GM12878 (cell line): ENCODE measurements at regions not wholly inside any gene's neighbourhood (a gene's known extent, or its start where the extent isn't known, plus 50 kb on each side); places are given as distances from the start of the nearest gene placed in this dataset.

Experiments
- ATAC-seq: fragments of 200-7000 bp; cut with Tn5 transposase; 3 replicates; pipeline ENCODE4 v1.9.1; 2020; ENCODE audit warnings: mild to moderate bottlenecking, moderate library complexity
- BruUV-seq: library from RNA; stranded (reverse); fragments of 400-500 nt; replicated peaks from 2 replicates; lab custom pipeline; 2021; lab: Mats Ljungman, UMichigan
- CTCF ChIA-PET: fragments of 300-600 bp; sonication (Branson Sonifier 250); formaldehyde crosslinking; extraction: SDS; loops from one replicate; lab custom pipeline; 2021; ENCODE audit warnings: inconsistent platforms; lab: Yijun Ruan, JAX
- POLR2A ChIA-PET: fragments of 350-600 bp; formaldehyde crosslinking; extraction: SDS; loops from one replicate; lab custom pipeline; 2021; ENCODE audit warnings: inconsistent platforms; lab: Charles Lee
- RAD21 ChIA-PET: fragments of 300-600 bp; sonication (Branson Sonifier 250); formaldehyde crosslinking; loops from one replicate; lab custom pipeline; 2023; ENCODE audit warnings: antibody characterized with exemption; ENCODE audit not compliant: unreplicated experiment; lab: Charles Lee
- SMC1A ChIA-PET: fragments of 300-600 bp; sonication (Branson Sonifier 250); formaldehyde crosslinking; loops from one replicate; lab custom pipeline; 2023; ENCODE audit not compliant: unreplicated experiment, uncharacterized antibody; lab: Charles Lee
- DNase-seq: peaks from one replicate; pipeline ENCODE4 v3.0.0-alpha.2; 2011; ENCODE audit warnings: low read depth, low spot score
- FAIRE-seq: peaks from 3 replicates; lab custom pipeline; 2011; peaks lifted over from hg19 to GRCh38; lab: Jason Lieb, UNC
- H2AFZ ChIP-seq: 2 replicates; pipeline ENCODE4 v1.6.0; 2011; ENCODE audit warnings: low read depth, low read length, control low read depth; ENCODE audit not compliant: control insufficient read depth
- H3K27ac ChIP-seq: 2 replicates; pipeline ENCODE4 v1.5.1; 2011; ENCODE audit warnings: control low read depth; ENCODE audit not compliant: control insufficient read depth, insufficient read depth
- H3K27me3 ChIP-seq, 2 experiments: replicated peaks in 1 of 2; 2 replicates each; pipeline versions ENCODE4 v1.6.0 to v1.6.1; 2011; ENCODE audit warnings: low read length in 1 of 2; ENCODE audit not compliant: control insufficient read depth in 2 of 2, insufficient read depth in 2 of 2
- H3K36me3 ChIP-seq, 2 experiments: 2 replicates each; pipeline ENCODE4 v1.5.1; 2011; ENCODE audit warnings: low read length in 1 of 2; ENCODE audit not compliant: control insufficient read depth in 2 of 2, insufficient read depth in 2 of 2
- H3K4me1 ChIP-seq: 2 replicates; pipeline ENCODE4 v1.6.1; 2011; ENCODE audit warnings: mild to moderate bottlenecking, low read length, moderate library complexity, mixed read lengths; ENCODE audit not compliant: control insufficient read depth, insufficient read depth
- H3K4me2 ChIP-seq: 2 replicates; pipeline ENCODE4 v1.6.0; 2011; ENCODE audit warnings: control low read depth; ENCODE audit not compliant: control insufficient read depth, insufficient read depth
- H3K4me3 ChIP-seq: fragments of 200-600 bp; sonication (generic); 2 replicates; pipeline ENCODE4 v1.5.1; 2016
- H3K79me2 ChIP-seq: 2 replicates; pipeline ENCODE4 v1.6.0; 2011; ENCODE audit warnings: low read length; ENCODE audit not compliant: control insufficient read depth, insufficient read depth
- H3K9ac ChIP-seq: 2 replicates; pipeline ENCODE4 v1.8.0; 2011; ENCODE audit warnings: low read length, control low read depth, mixed read lengths; ENCODE audit not compliant: control insufficient read depth, insufficient read depth
- H3K9me3 ChIP-seq: replicated peaks from 3 replicates; pipeline ENCODE4 v1.5.1; 2011; ENCODE audit warnings: mild to moderate bottlenecking, low read length; ENCODE audit not compliant: control insufficient read depth, insufficient read depth
- H4K20me1 ChIP-seq: 2 replicates; pipeline ENCODE4 v1.6.0; 2011; ENCODE audit not compliant: control insufficient read depth, insufficient read depth
- BCL3 ChIP-seq: IDR thresholded peaks from 2 replicates; pipeline ENCODE4 v1.6.1; 2011; ENCODE audit warnings: borderline replicate concordance, low read depth, mild to moderate bottlenecking, moderate library complexity, low read length; ENCODE audit not compliant: insufficient read depth, poor library complexity, severe bottlenecking
- CBX3 ChIP-seq: fragments of 200-600 bp; sonication (generic); IDR thresholded peaks from 2 replicates; pipeline ENCODE4 v1.6.1; 2016; ENCODE audit warnings: low read depth, borderline replicate concordance
- CTCF ChIP-seq, 3 experiments: IDR thresholded peaks in 2 of 3; conservative IDR thresholded peaks in 1 of 3; 2 replicates each; pipeline ENCODE4 v1.5.1; 2011; ENCODE audit warnings: low read depth in 3 of 3, low read length in 3 of 3, mild to moderate bottlenecking in 3 of 3, control low read depth in 2 of 3, moderate library complexity in 2 of 3, inconsistent platforms in 1 of 3, mixed read lengths in 1 of 3; ENCODE audit not compliant: control insufficient read depth in 2 of 3, insufficient read depth in 1 of 3; ENCODE audit errors: extremely low read depth in 1 of 3
- CUX1 ChIP-seq: IDR thresholded peaks from 2 replicates; pipeline ENCODE4 v1.6.1; 2012; ENCODE audit warnings: improper control_type of control experiment, low read depth, low read length; ENCODE audit not compliant: insufficient replicate concordance
- DPF2 ChIP-seq: fragments of 450-650 bp; IDR thresholded peaks from 2 replicates; pipeline ENCODE4 v1.6.1; 2017; ENCODE audit warnings: mild to moderate bottlenecking
- ESRRA ChIP-seq: IDR thresholded peaks from 2 replicates; pipeline ENCODE4 v1.6.1; 2012; ENCODE audit warnings: mild to moderate bottlenecking, low read length, improper control_type of control experiment
- EZH2 ChIP-seq: IDR thresholded peaks from 2 replicates; pipeline ENCODE4 v1.6.1; 2012; ENCODE audit warnings: low read depth, mild to moderate bottlenecking, control low read depth, inconsistent platforms, low read length, borderline replicate concordance; ENCODE audit not compliant: control insufficient read depth
- JUND ChIP-seq: IDR thresholded peaks from 2 replicates; pipeline ENCODE4 v1.6.1; 2012; ENCODE audit warnings: low read depth, mild to moderate bottlenecking, low read length, improper control_type of control experiment, moderate library complexity
- MTA2 ChIP-seq: fragments of 450-650 bp; IDR thresholded peaks from 2 replicates; pipeline ENCODE4 v1.6.1; 2016; ENCODE audit warnings: low read depth, mild to moderate bottlenecking, moderate library complexity
- PAX8 ChIP-seq: fragments of 450-650 bp; IDR thresholded peaks from 2 replicates; pipeline ENCODE4 v1.6.1; 2017; ENCODE audit warnings: mild to moderate bottlenecking, moderate library complexity
- RAD51 ChIP-seq: fragments of 450-650 bp; IDR thresholded peaks from 2 replicates; pipeline ENCODE4 v1.6.1; 2016; ENCODE audit warnings: moderate library complexity, mild to moderate bottlenecking, inconsistent platforms
- RUNX3 ChIP-seq: IDR thresholded peaks from 2 replicates; pipeline ENCODE4 v1.6.1; 2012; ENCODE audit warnings: low read length, inconsistent platforms
- SMC3 ChIP-seq: IDR thresholded peaks from 2 replicates; pipeline ENCODE4 v1.6.1; 2011; ENCODE audit warnings: low read length, improper control_type of control experiment, borderline replicate concordance
- SREBF2 ChIP-seq: IDR thresholded peaks from 2 replicates; pipeline ENCODE4 v1.6.1; 2012; ENCODE audit warnings: mild to moderate bottlenecking, low read length
- SUPT20H ChIP-seq: IDR thresholded peaks from 2 replicates; pipeline ENCODE4 v1.6.1; 2011; ENCODE audit warnings: low read depth, mild to moderate bottlenecking, low read length, moderate library complexity, borderline replicate concordance; ENCODE audit not compliant: control insufficient read depth
- TAF1 ChIP-seq: IDR thresholded peaks from 2 replicates; pipeline ENCODE4 v1.6.1; 2011; ENCODE audit warnings: mild to moderate bottlenecking, low read depth, low read length, borderline replicate concordance
- ZNF274 ChIP-seq: IDR thresholded peaks from one replicate; pipeline ENCODE4 v1.8.0; 2011; ENCODE audit not compliant: insufficient read length, insufficient read depth
- ZNF622 ChIP-seq: fragments of 450-650 bp; IDR thresholded peaks from 2 replicates; pipeline ENCODE4 v1.6.1; 2017; ENCODE audit warnings: mild to moderate bottlenecking, inconsistent platforms
- WGBS: methylation state at CpG from one replicate; pipeline ENCODE4 v1.1.6; 2016; ENCODE audit warnings: low lambda C conversion rate; ENCODE audit not compliant: insufficient replicate concordance, insufficient coverage; ENCODE audit errors: missing lambda C conversion rate; 5-methylcytosine and 5-hydroxymethylcytosine counted together
- in situ Hi-C: fragments of 300-500 bp; cut with MboI; formaldehyde crosslinking; loops from 9 replicates; pipeline ENCODE4 v1.14.3; 2018; ENCODE audit warnings: mixed read lengths
- intact Hi-C: fragments of 100-400 bp; cut with micrococcal nuclease; formaldehyde crosslinking; loops from one replicate; pipeline ENCODE4 v1.14.2; 2022; ENCODE audit not compliant: unreplicated experiment

- no TSS peak for BruUV-seq
- H3K4me2 ChIP-seq, result no peak overlapping the region
- in situ Hi-C loops (no loop called here), intact Hi-C loops (no loop called here)
- POLR2A ChIA-PET, result no interaction called here
- DNase-seq (no peak), FAIRE-seq (no peak), ATAC-seq (no peak)
- 0% methylated on average over 1 of the region's 1 CpG for WGBS
- no peaks in the 10 kb centered on the region for H3K36me3 ChIP-seq
- H3K9ac ChIP-seq, result no peak overlapping the region
- H3K79me2 ChIP-seq, result no peaks in the 10 kb centered on the region
- no peaks in the 10 kb centered on the region for H3K27me3 ChIP-seq
- SMC1A ChIA-PET, result no interaction called here
- H2AFZ ChIP-seq, result no peak overlapping the region
- no peaks in the 10 kb centered on the region for H4K20me1 ChIP-seq
- CTCF ChIA-PET, result no interaction called here
- RAD21 ChIA-PET, result no interaction called here
- no peak overlapping the region for H3K4me3 ChIP-seq
- H3K4me1 ChIP-seq, result no peaks in the 10 kb centered on the region
- no peak overlapping the region for H3K27ac ChIP-seq
- peaks cover 1% of the 10 kb centered on the region; the same call in 2 of the 3 replicates for H3K9me3 ChIP-seq
- TF ChIP-seq SMC3 (no peak), CTCF (IDR thresholded peaks at IDR 0.05 in 2 of 3, conservative IDR thresholded peaks at IDR 0.05 in 1 of 3; ENCODE audit: control insufficient read depth in 2 of 3, extremely low read depth in 1 of 3, insufficient read depth in 1 of 3, low read depth in 3 of 3, low read length in 3 of 3) (no peak), MTA2 (no peak), JUND (no peak), DPF2 (no peak), ESRRA (no peak), ZNF622 (no peak), PAX8 (no peak), ZNF274 (no peak), RAD51 (no peak), EZH2 (no peak), BCL3 (no peak), TAF1 (no peak), RUNX3 (no peak), CBX3 (no peak), SREBF2 (no peak), SUPT20H (no peak), CUX1 (no peak)
These were observed 79.0 kb upstream of the TMEM252 start for GRCh38 chr9:68619636-68620035.
